Stimulated activated CD4-positive, alpha-beta T cell treated with anti-CD3 and anti-CD28 coated beads, TNF-alpha, amount 100 ng/mL, for 1 hour (primary cell): ENCODE measurements at regions not wholly inside any gene's neighbourhood (a gene's known extent, or its start where the extent isn't known, plus 50 kb on each side); places are given as distances from the start of the nearest gene placed in this dataset.
"Not testable (repeated sequence)": the region's sequence is repeated elsewhere in the genome, so short reads cannot be mapped to it uniquely, and the experiment has no call there.

Experiments
- DNase-seq, 3 donors: peaks; one replicate each; pipeline ENCODE4 v3.0.0-alpha.2; 2020; ENCODE audit warnings: low read depth in 3 of 3, low spot score in 1 of 3

DNA sequence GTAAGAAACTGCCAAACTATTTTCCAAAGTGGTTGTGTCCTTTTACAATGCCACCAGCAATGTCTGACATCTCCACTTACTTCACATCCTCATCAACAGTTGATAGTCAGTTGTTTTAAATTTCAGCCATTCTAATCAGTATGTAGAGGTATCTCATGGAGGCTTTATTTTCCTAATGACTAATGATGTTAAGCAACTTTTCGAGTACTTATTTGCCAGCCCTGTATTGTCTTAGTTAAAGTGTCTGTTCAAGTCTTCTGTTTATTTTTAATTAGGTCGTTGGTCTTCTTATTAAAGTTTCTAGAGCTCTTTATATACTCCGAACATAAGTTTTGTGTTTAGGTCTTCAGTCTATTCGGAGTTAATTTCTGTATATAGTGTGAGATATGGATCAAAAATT lies 54.9 kb upstream of the NBPF12 start:
- DNase-seq = not testable (repeated sequence)

DNA sequence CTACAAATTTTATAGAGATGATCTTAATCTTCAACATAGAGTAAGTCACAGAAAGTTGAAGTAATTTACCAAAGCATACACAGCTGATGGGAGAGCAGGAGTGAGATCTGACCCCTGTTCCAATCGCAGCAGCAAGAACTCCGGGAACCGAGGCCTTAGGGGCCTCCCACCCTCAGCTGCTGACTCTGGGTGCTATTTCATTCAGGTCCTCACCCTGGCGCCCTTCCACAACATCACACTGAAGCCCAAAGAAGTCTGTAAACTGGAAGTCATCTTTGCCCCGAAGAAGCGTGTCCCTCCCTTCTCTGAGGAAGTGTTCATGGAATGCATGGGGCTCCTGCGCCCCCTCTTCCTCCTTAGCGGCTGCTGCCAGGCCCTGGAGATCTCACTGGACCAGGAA lies 57.0 kb upstream of the NBPF12 start:
- DNase-seq = not testable (repeated sequence)

GRCh38 chr1:146863799-146864319 lies 74.3 kb upstream of the NBPF12 start:
- DNase-seq = not testable (repeated sequence)

- DNase-seq = not testable (repeated sequence)
Measured at GRCh38 chr1:146853147-146853546, 85.0 kb upstream of the NBPF12 start.

GRCh38 chr1:146850352-146850889 lies 87.7 kb upstream of the NBPF12 start:
- DNase-seq = not testable (repeated sequence)

- not testable (repeated sequence) for DNase-seq
Measured at GRCh38 chr1:146838725-146839124, 99.4 kb upstream of the NBPF12 start.

- not testable (repeated sequence) for DNase-seq
Measured at GRCh38 chr1:146826957-146827356, 111.2 kb upstream of the NBPF12 start.

- not testable (repeated sequence) for DNase-seq
Measured at GRCh38 chr1:146794236-146794635, 143.9 kb upstream of the NBPF12 start.

- DNase-seq = not testable (repeated sequence)
Measured at GRCh38 chr1:146792725-146793124, 145.4 kb upstream of the NBPF12 start.

GRCh38 chr1:146784212-146784940 lies 153.7 kb upstream of the NBPF12 start:
- DNase-seq = not testable (repeated sequence)

GRCh38 chr1:146781235-146781634 lies 156.9 kb upstream of the NBPF12 start:
- DNase-seq = not testable (repeated sequence)

- not testable (repeated sequence) for DNase-seq
Measured at GRCh38 chr1:146777826-146778602, 160.1 kb upstream of the NBPF12 start.

GRCh38 chr1:146774988-146775387 lies 163.1 kb upstream of the NBPF12 start:
- DNase-seq = not testable (repeated sequence)

GRCh38 chr1:146774271-146774670 lies 163.9 kb upstream of the NBPF12 start:
- not testable (repeated sequence) for DNase-seq

- DNase-seq = not testable (repeated sequence)
Measured at GRCh38 chr1:146771409-146771808, 166.7 kb upstream of the NBPF12 start.

GRCh38 chr1:146770998-146771397 lies 167.1 kb upstream of the NBPF12 start:
- not testable (repeated sequence) for DNase-seq

GRCh38 chr1:146763234-146763633 lies 174.9 kb upstream of the NBPF12 start:
- DNase-seq = not testable (repeated sequence)

DNA sequence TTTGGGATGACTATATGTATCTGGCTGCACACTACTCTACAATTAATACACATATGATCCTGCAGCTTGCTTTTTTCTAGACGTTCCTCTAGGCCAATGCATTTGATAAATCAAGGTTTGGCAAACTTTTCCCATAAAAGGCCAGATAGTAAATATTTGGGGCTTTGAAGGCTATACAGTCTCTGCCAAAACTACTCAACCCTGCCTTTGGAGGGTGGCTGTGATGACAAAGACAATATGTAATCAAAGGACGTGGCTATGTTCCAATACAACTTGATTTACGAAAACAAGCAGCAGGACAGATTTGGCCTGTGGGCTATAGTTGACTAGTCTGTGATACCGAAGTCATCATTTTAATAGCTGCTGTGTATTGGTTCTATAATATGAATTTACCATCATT lies 181.3 kb upstream of the NBPF12 start:
- DNase-seq = not testable (repeated sequence)

DNA sequence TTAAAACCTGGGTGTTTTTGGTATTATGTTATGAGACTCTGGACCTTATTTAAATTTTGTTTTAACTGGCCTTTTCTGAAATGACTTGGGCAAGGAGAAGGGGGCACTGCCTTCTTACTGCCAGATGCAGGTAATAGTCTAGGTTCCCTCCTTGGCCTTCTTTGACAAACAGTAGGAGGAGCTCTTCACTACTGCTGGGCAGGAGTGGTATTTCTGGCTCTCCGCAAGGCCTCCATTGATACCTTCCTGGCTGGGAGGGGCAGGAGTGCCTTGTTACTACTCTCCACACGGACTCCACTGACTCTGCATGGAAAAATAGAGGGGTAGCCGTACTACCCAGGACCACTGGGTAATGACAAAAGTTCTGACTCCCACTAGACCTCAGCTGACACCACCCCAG lies 189.4 kb upstream of the NBPF12 start:
- not testable (repeated sequence) for DNase-seq

DNA sequence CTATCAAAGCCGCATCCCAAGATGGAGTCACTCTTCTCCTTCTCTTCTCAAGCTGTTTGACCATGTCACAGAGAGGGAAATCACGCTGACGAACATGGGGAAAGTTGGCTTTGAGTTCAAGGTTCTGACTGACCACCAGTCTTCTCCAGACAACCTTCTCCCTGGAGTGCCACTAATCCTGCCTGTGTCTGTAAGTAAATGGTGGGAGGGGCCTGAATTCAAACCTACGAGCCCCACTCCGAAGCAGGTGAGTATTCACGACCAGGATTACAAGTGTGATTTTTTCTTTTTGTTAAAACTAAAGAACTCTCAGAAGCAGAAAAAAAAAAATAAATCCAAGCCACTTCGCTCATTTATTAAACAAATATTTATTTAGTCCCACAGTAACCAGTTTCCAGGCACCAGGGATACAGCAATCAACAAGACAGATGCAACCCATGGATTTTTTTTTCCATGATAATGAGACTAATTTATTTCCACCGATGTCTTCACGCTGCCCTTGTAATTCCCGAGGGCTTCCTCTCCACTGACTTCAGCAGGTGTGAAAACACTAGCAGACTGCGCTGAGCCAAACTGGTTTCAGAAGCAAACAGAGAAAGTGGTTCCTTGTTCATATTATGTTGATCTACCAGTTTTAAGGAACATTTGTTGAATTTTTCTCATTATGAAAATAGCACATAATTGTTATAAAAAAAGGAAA lies 206.0 kb upstream of the NBPF12 start:
- not testable (repeated sequence) for DNase-seq
